Natural killer cell (primary cell): ENCODE measurements at regions not wholly inside any gene's neighbourhood (a gene's known extent, or its start where the extent isn't known, plus 50 kb on each side); places are given as distances from the start of the nearest gene placed in this dataset.

Experiments used
- ATAC-seq, 3 donors: fragments of 150-1000 bp in 2 of 3; fragments of 200-7000 bp in 1 of 3; cut with Tn5 transposase; 1 replicate in 1 of 3; 2 replicates in 2 of 3; pipeline ENCODE4 v1.10.0; 2021; ENCODE audit warnings: mild to moderate bottlenecking in 2 of 3, moderate library complexity in 2 of 3
- DNase-seq, 2 donors: peaks; one replicate each; pipeline versions ENCODE4 v3.0.0 to v3.0.0-alpha.2; 2013 to 2021; ENCODE audit warnings: mixed read lengths in 1 of 2
- H3K27ac ChIP-seq: one replicate; pipeline ENCODE4 v1.5.1; 2013; ENCODE audit warnings: mild to moderate bottlenecking, low read length
- H3K27me3 ChIP-seq: one replicate; pipeline ENCODE4 v1.6.1; 2013; ENCODE audit warnings: low read length; ENCODE audit not compliant: control insufficient read depth, insufficient read depth
- H3K36me3 ChIP-seq: one replicate; pipeline ENCODE4 v1.6.1; 2013; ENCODE audit warnings: low read length; ENCODE audit not compliant: control insufficient read depth, insufficient read depth
- H3K4me1 ChIP-seq: one replicate; pipeline ENCODE4 v1.6.1; 2013; ENCODE audit warnings: low read length; ENCODE audit not compliant: control insufficient read depth, insufficient read depth
- H3K4me3 ChIP-seq: one replicate; pipeline ENCODE4 v1.5.1; 2013; ENCODE audit warnings: low read length
- H3K9me3 ChIP-seq: one replicate; pipeline ENCODE4 v1.6.1; 2013; ENCODE audit warnings: low read length; ENCODE audit not compliant: control insufficient read depth, insufficient read depth
- H3K27ac Mint-ChIP-seq, 2 donors: one replicate each; pipeline ENCODE4 v1.8.0; 2022; ENCODE audit warnings: mild to moderate bottlenecking in 2 of 2, mixed read lengths in 2 of 2, moderate library complexity in 1 of 2
- H3K27me3 Mint-ChIP-seq, 2 donors: one replicate each; pipeline ENCODE4 v1.8.0; 2022; ENCODE audit warnings: low read depth in 2 of 2, mixed read lengths in 2 of 2
- H3K36me3 Mint-ChIP-seq: one replicate; pipeline ENCODE4 v1.8.0; 2022; ENCODE audit warnings: mixed read lengths
- H3K4me1 Mint-ChIP-seq, 2 donors: one replicate each; pipeline ENCODE4 v1.8.0; 2022; ENCODE audit warnings: mixed read lengths in 2 of 2
- H3K4me3 Mint-ChIP-seq: one replicate; pipeline ENCODE4 v1.8.0; 2022; ENCODE audit warnings: mild to moderate bottlenecking, moderate library complexity, mixed read lengths
- H3K9me3 Mint-ChIP-seq, 2 donors: one replicate each; pipeline ENCODE4 v1.8.0; 2022; ENCODE audit warnings: mixed read lengths in 2 of 2
- WGBS: methylation state at CpG from one replicate; pipeline ENCODE4 v1.1.7; 2013; ENCODE audit warnings: missing lambda C conversion rate; ENCODE audit not compliant: insufficient coverage; 5-methylcytosine and 5-hydroxymethylcytosine counted together
- intact Hi-C: fragments of 100-400 bp; cut with micrococcal nuclease; formaldehyde crosslinking; loops from one replicate; pipeline ENCODE4 v1.14.2; 2022
- TF ChIP-seq, protein P1 (sequence below): fragments of 200-600 bp; IDR thresholded peaks from one replicate; pipeline ENCODE4 v1.8.0; 2022; ENCODE audit warnings: antibody characterized with exemption

DNA sequence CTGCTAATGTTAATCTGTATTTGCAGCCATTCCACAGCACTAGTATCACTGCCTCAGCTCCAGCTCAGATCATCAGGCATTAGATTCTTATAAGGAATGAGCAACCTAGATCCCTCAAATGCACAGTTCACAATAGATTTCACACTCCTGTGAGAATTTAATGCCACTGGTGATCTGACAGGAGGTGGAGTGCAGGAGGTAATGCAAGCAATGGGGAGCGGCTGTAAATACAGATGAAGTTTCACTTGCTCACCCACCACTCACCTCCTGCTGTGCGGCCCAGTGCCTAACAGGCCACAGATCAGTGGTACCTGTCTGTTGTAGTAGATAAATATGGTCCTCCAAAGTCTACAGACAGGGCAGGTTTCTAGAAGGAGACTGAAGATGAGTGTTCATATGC is 97.7 kb upstream of the TMEFF2 start:
- intact Hi-C loops = no loop called here

DNA sequence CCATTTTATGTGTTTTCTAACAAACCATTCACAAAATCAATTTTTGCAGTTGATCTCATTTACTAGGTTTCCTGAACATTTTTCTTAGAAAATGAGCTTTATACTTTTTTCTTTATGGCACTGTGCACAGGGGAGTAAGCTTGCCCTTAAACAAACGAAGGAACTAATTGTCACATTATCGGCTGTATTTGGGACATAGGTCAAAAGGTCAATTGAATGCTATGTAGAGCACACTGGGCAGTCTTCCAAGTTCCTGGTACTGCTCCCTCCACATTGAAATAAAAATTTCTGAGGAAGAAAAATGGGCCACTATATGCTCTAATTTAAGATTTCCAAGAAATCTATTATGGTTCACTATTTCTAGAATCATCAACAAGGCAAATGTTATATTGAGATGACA is 93.6 kb upstream of the TMEFF2 start:
- Histone ChIP-seq H3K36me3 (no peaks in the 10 kb centered on the region), H3K4me1 (no peaks in the 10 kb centered on the region), H3K27ac (no peak overlapping the region), H3K9me3 (no peaks in the 10 kb centered on the region), H3K4me3 (no peak overlapping the region), H3K27me3 (no peaks in the 10 kb centered on the region)
- Mint-ChIP-seq H3K27me3 (no peaks in the 10 kb centered on the region), H3K4me3 (no peak overlapping the region), H3K36me3 (no peaks in the 10 kb centered on the region), H3K27ac (no peak overlapping the region), H3K9me3 (no peaks in the 10 kb centered on the region), H3K4me1 (no peaks in the 10 kb centered on the region)
- DNase-seq (no peak), ATAC-seq (no peak)
- 33% methylated on average over 2 of the region's 2 CpGs for WGBS
- TF ChIP-seq, protein P1, sequence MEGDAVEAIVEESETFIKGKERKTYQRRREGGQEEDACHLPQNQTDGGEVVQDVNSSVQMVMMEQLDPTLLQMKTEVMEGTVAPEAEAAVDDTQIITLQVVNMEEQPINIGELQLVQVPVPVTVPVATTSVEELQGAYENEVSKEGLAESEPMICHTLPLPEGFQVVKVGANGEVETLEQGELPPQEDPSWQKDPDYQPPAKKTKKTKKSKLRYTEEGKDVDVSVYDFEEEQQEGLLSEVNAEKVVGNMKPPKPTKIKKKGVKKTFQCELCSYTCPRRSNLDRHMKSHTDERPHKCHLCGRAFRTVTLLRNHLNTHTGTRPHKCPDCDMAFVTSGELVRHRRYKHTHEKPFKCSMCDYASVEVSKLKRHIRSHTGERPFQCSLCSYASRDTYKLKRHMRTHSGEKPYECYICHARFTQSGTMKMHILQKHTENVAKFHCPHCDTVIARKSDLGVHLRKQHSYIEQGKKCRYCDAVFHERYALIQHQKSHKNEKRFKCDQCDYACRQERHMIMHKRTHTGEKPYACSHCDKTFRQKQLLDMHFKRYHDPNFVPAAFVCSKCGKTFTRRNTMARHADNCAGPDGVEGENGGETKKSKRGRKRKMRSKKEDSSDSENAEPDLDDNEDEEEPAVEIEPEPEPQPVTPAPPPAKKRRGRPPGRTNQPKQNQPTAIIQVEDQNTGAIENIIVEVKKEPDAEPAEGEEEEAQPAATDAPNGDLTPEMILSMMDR = no peak
- intact Hi-C loops = no loop called here

More for the DNA sequence above, 97.7 kb upstream of the TMEFF2 start:
- H3K4me1 ChIP-seq = no peaks in the 10 kb centered on the region
- ATAC-seq (no peak), DNase-seq (no peak)
- no peaks in the 10 kb centered on the region for H3K27me3 Mint-ChIP-seq
- no peaks in the 10 kb centered on the region for H3K36me3 Mint-ChIP-seq
- peaks cover 0 to 1% of the 10 kb centered on the region in 2 donors for H3K9me3 Mint-ChIP-seq
- H3K27ac ChIP-seq = no peak overlapping the region
- no peak overlapping the region for H3K4me3 Mint-ChIP-seq
- H3K36me3 ChIP-seq = no peaks in the 10 kb centered on the region
- no peak overlapping the region for H3K27ac Mint-ChIP-seq
- TF ChIP-seq, protein P1 = no peak
- no peaks in the 10 kb centered on the region for H3K4me1 Mint-ChIP-seq
- no CpG with 5 or more reads among the region's 2 CpGs for WGBS
- no peak overlapping the region for H3K4me3 ChIP-seq
- H3K27me3 ChIP-seq = no peaks in the 10 kb centered on the region
- H3K9me3 ChIP-seq = no peaks in the 10 kb centered on the region

DNA sequence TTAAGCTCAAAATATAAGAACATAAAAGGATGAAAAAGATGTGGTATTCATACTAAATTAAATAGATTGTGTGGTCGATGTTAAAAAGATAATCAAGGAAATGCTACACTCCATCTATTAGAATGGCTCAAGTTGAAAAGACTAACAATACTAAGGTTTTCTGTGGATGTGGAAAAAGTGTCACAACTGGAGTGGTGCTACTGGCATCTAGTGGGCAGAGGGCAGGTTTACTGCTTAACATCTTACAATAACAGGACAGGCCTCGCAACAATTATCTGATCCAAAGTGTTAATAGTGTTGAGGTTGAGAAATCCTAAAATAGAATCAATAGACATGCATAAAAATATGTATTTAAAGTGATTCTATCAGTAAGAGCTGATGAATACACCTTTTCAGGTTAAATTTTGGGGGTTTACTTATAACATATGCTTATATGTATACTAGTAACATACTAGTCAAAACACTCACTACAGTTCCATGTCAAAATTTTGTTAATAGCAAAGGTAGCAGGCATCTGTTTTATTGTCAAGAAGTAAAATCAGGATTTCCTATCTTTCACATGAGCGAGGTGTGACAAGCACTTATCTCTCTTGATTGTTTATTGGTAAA is 91.5 kb upstream of the TMEFF2 start:
- Mint-ChIP-seq H3K9me3 (no peaks in the 10 kb centered on the region), H3K27ac (no peak overlapping the region), H3K4me3 (no peak overlapping the region), H3K27me3 (no peaks in the 10 kb centered on the region), H3K36me3 (no peaks in the 10 kb centered on the region), H3K4me1 (no peaks in the 10 kb centered on the region)
- intact Hi-C loops = no loop called here
- Histone ChIP-seq H3K36me3 (no peaks in the 10 kb centered on the region), H3K4me1 (no peaks in the 10 kb centered on the region), H3K27ac (no peak overlapping the region), H3K9me3 (no peaks in the 10 kb centered on the region), H3K4me3 (no peak overlapping the region), H3K27me3 (no peaks in the 10 kb centered on the region)
- TF ChIP-seq, protein P1 = no peak
- no peak for ATAC-seq
- DNase-seq = no peak
- 83% methylated on average over 1 of the region's 3 CpGs for WGBS

DNA sequence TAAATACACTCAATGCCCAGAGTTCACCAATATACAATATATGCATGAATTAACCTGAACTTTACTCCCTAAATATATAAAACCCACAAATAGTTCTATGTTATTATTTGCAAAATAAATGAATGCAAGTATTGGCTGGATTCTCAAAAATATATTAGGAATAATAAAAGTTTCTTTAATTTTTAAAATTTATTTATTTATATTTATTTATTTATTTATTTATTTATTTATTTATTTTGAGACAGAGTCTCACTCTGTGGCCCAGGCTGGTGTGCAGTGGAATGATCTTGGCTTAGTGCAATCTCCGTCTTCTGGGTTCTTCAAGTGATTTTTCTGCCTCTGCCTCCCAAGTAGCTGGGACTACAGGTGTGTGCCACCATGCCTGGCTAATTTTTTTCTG is 88.7 kb upstream of the TMEFF2 start:
- no peak overlapping the region for H3K27ac Mint-ChIP-seq
- Histone ChIP-seq H3K4me1 (no peaks in the 10 kb centered on the region), H3K9me3 (no peaks in the 10 kb centered on the region), H3K27ac (no peak overlapping the region), H3K4me3 (no peak overlapping the region), H3K36me3 (no peaks in the 10 kb centered on the region), H3K27me3 (no peaks in the 10 kb centered on the region)
- H3K9me3 Mint-ChIP-seq = peaks cover 0 to 2% of the 10 kb centered on the region in 2 donors
- no peak overlapping the region for H3K4me3 Mint-ChIP-seq
- no peaks in the 10 kb centered on the region for H3K4me1 Mint-ChIP-seq
- no peak for ATAC-seq
- no peaks in the 10 kb centered on the region for H3K27me3 Mint-ChIP-seq
- DNase-seq = no peak
- H3K36me3 Mint-ChIP-seq = no peaks in the 10 kb centered on the region
- TF ChIP-seq, protein P1 = no peak
- intact Hi-C loops = no loop called here
- WGBS = 85% methylated on average over 1 of the region's 1 CpG
